ENCODE measurements at regions not wholly inside any gene's neighbourhood (a gene's known extent, or its start where the extent isn't known, plus 50 kb on each side); places are given as distances from the start of the nearest gene placed in this dataset.

GRCh38 chr20:53814060-53814459 is 220.4 kb upstream of the ZNF217 start:
- no peak overlapping the region for H3K27ac ChIP-seq
- no peaks in the 10 kb centered on the region for H3K4me1 ChIP-seq
- no peak overlapping the region for H3K4me3 ChIP-seq
- DNase-seq (ENCODE audit: low spot score): no peak
- no peaks in the 10 kb centered on the region for H3K36me3 ChIP-seq
- TF ChIP-seq, protein P1, sequence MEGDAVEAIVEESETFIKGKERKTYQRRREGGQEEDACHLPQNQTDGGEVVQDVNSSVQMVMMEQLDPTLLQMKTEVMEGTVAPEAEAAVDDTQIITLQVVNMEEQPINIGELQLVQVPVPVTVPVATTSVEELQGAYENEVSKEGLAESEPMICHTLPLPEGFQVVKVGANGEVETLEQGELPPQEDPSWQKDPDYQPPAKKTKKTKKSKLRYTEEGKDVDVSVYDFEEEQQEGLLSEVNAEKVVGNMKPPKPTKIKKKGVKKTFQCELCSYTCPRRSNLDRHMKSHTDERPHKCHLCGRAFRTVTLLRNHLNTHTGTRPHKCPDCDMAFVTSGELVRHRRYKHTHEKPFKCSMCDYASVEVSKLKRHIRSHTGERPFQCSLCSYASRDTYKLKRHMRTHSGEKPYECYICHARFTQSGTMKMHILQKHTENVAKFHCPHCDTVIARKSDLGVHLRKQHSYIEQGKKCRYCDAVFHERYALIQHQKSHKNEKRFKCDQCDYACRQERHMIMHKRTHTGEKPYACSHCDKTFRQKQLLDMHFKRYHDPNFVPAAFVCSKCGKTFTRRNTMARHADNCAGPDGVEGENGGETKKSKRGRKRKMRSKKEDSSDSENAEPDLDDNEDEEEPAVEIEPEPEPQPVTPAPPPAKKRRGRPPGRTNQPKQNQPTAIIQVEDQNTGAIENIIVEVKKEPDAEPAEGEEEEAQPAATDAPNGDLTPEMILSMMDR (IDR thresholded peaks at IDR 0.05): no peak
- H3K27me3 ChIP-seq: no peaks in the 10 kb centered on the region
- H3K9me3 ChIP-seq: peaks cover 0 to 7% of the 10 kb centered on the region in 2 donors

DNA sequence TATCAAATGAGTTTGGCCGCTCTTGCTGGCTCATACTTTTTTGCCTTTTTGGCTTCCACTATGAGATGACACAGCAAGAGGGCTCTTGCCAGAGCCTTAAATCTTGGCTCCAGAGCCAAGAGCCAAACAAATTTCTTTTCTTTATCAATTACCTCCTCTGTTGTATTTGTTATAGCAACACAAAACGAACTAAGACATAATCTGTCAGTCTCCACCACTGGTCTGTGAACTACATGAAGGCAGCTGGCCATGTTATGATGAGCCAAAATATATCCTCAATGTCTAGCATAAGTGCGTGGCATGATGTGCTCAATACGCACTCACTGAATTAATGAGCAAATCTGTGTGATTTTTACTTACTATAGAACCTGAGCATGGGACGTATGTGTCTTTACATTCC is 220.0 kb upstream of the ZNF217 start:
- Histone ChIP-seq H3K27ac (no peak overlapping the region), H3K9me3 (peaks cover 0 to 3% of the 10 kb centered on the region in 2 donors), H3K4me1 (no peaks in the 10 kb centered on the region), H3K36me3 (no peaks in the 10 kb centered on the region), H3K4me3 (no peak overlapping the region), H3K27me3 (no peaks in the 10 kb centered on the region)
- TF ChIP-seq, protein P1 (IDR thresholded peaks at IDR 0.05): no peak
- no peak for DNase-seq (ENCODE audit: low spot score)

- Histone ChIP-seq H3K4me3 (no peak overlapping the region), H3K9me3 (no peaks in the 10 kb centered on the region), H3K36me3 (no peaks in the 10 kb centered on the region), H3K4me1 (no peaks in the 10 kb centered on the region), H3K27ac (no peak overlapping the region), H3K27me3 (no peaks in the 10 kb centered on the region)
- no peak for DNase-seq (ENCODE audit: low spot score)
- TF ChIP-seq, protein P1 (IDR thresholded peaks at IDR 0.05): no peak
Measured at GRCh38 chr20:53811577-53811976, 217.9 kb upstream of the ZNF217 start.

- no peak overlapping the region for H3K4me3 ChIP-seq
- no peaks in the 10 kb centered on the region for H3K4me1 ChIP-seq
- DNase-seq (ENCODE audit: low spot score): no peak
- no peak overlapping the region for H3K27ac ChIP-seq
- H3K9me3 ChIP-seq: no peaks in the 10 kb centered on the region
- no peaks in the 10 kb centered on the region for H3K27me3 ChIP-seq
- H3K36me3 ChIP-seq: no peaks in the 10 kb centered on the region
- TF ChIP-seq, protein P1 (IDR thresholded peaks at IDR 0.05): no peak
Measured at GRCh38 chr20:53810661-53811355, 217.2 kb upstream of the ZNF217 start.

GRCh38 chr20:53809728-53810365 is 216.2 kb upstream of the ZNF217 start:
- Histone ChIP-seq H3K4me1 (no peaks in the 10 kb centered on the region), H3K9me3 (no peaks in the 10 kb centered on the region), H3K4me3 (no peak overlapping the region), H3K27ac (no peak overlapping the region), H3K36me3 (no peaks in the 10 kb centered on the region), H3K27me3 (no peaks in the 10 kb centered on the region)
- DNase-seq (ENCODE audit: low spot score): no peak
- TF ChIP-seq, protein P1 (IDR thresholded peaks at IDR 0.05): no peak

All from right atrium auricular region (tissue), 2 donors.